Keratinocyte (primary cell): ENCODE measurements at regions not wholly inside any gene's neighbourhood (a gene's known extent, or its start where the extent isn't known, plus 50 kb on each side); places are given as distances from the start of the nearest gene placed in this dataset.

Experiments
- EZH2 ChIP-seq: IDR thresholded peaks from one replicate; pipeline ENCODE4 v1.6.1; 2012; ENCODE audit warnings: inconsistent platforms, mild to moderate bottlenecking, low read length, moderate library complexity
- TF ChIP-seq, protein P1 (sequence below), 3 experiments: IDR thresholded peaks in 1 of 3; conservative IDR thresholded peaks in 1 of 3; optimal IDR thresholded peaks in 1 of 3; 2 replicates in 2 of 3; 3 replicates in 1 of 3; pipeline versions ENCODE3 to v1.5.1; 2011; ENCODE audit warnings: low read length in 3 of 3, mild to moderate bottlenecking in 3 of 3, moderate library complexity in 2 of 3, control low read depth in 1 of 3, inconsistent platforms in 1 of 3; ENCODE audit not compliant: insufficient read depth in 2 of 3; ENCODE audit errors: extremely low read depth in 1 of 3

DNA sequence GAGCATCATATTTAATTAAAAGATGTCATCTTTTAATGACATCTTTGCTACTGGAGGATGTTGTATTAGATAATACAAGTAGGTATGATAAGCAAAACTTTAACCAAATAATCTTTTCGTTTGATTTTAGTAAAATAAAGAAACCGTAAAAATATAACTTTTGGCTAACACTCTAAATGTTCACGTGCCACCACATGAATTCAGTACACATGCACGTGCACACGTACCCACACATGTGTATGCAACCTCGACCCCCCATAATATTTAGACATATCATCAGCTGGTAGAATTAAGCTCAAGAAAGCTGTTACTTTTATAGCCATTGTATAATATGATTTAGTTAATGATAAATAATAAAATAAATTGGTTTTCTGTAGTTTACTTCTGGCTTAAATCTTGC is 566.6 kb upstream of the FBXO33 start:
- TF ChIP-seq, protein P1, sequence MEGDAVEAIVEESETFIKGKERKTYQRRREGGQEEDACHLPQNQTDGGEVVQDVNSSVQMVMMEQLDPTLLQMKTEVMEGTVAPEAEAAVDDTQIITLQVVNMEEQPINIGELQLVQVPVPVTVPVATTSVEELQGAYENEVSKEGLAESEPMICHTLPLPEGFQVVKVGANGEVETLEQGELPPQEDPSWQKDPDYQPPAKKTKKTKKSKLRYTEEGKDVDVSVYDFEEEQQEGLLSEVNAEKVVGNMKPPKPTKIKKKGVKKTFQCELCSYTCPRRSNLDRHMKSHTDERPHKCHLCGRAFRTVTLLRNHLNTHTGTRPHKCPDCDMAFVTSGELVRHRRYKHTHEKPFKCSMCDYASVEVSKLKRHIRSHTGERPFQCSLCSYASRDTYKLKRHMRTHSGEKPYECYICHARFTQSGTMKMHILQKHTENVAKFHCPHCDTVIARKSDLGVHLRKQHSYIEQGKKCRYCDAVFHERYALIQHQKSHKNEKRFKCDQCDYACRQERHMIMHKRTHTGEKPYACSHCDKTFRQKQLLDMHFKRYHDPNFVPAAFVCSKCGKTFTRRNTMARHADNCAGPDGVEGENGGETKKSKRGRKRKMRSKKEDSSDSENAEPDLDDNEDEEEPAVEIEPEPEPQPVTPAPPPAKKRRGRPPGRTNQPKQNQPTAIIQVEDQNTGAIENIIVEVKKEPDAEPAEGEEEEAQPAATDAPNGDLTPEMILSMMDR (optimal IDR thresholded peaks at IDR 0.05 in 1 of 3, IDR thresholded peaks at IDR 0.05 in 1 of 3, conservative IDR thresholded peaks at IDR 0.05 in 1 of 3; ENCODE audit: extremely low read depth in 1 of 3, insufficient read depth in 2 of 3, low read length in 3 of 3) = no peak
- TF ChIP-seq EZH2 = no peak
